Fibroblast of lung (primary cell): ENCODE measurements at regions not wholly inside any gene's neighbourhood (a gene's known extent, or its start where the extent isn't known, plus 50 kb on each side); places are given as distances from the start of the nearest gene placed in this dataset.

Source experiments
- DNase-seq, 2 donors: peaks; one replicate each; pipeline versions ENCODE4 v3.0.0 to v3.0.0-alpha.2; 2010; ENCODE audit warnings: low read depth in 2 of 2
- H2AFZ ChIP-seq: 2 replicates; pipeline ENCODE4 v1.5.1; 2012; ENCODE audit warnings: low read length, control low read depth, inconsistent platforms
- H3K27ac ChIP-seq: 2 replicates; pipeline ENCODE4 v1.5.1; 2011; ENCODE audit warnings: low read length, control low read depth; ENCODE audit not compliant: insufficient read depth
- H3K27me3 ChIP-seq: 2 replicates; pipeline ENCODE4 v1.5.1; 2011; ENCODE audit warnings: mild to moderate bottlenecking, low read length; ENCODE audit not compliant: control insufficient read depth, insufficient read depth
- H3K36me3 ChIP-seq: 2 replicates; pipeline ENCODE4 v1.5.1; 2011; ENCODE audit warnings: low read length; ENCODE audit not compliant: control insufficient read depth, insufficient read depth
- H3K4me1 ChIP-seq: 2 replicates; pipeline ENCODE4 v1.5.1; 2011; ENCODE audit warnings: low read length; ENCODE audit not compliant: control insufficient read depth, insufficient read depth; ENCODE audit errors: extremely low read depth
- H3K4me2 ChIP-seq: 2 replicates; pipeline ENCODE4 v1.5.1; 2011; ENCODE audit warnings: low read length, control low read depth; ENCODE audit not compliant: insufficient read depth; ENCODE audit errors: extremely low read depth
- H3K4me3 ChIP-seq, 4 experiments: fragments of 200-600 bp in 1 of 4; sonication (generic) in 1 of 4; replicated peaks in 1 of 4; 2 replicates each; pipeline ENCODE4 v1.5.1; 2011 to 2016; ENCODE audit warnings: low read length in 4 of 4, low read depth in 3 of 4, mild to moderate bottlenecking in 3 of 4, control low read depth in 2 of 4, inconsistent platforms in 1 of 4, mixed read lengths in 1 of 4; ENCODE audit not compliant: insufficient read depth in 1 of 4; ENCODE audit errors: control extremely low read depth in 1 of 4
- H3K79me2 ChIP-seq: 2 replicates; pipeline ENCODE4 v1.5.1; 2012; ENCODE audit warnings: mild to moderate bottlenecking, low read length, inconsistent platforms; ENCODE audit not compliant: control insufficient read depth, insufficient read depth
- H3K9ac ChIP-seq: 2 replicates; pipeline ENCODE4 v1.5.1; 2011; ENCODE audit warnings: mild to moderate bottlenecking, low read length, control low read depth; ENCODE audit not compliant: insufficient read depth
- H3K9me3 ChIP-seq: 2 replicates; pipeline ENCODE4 v1.5.1; 2012; ENCODE audit warnings: low read depth, low read length; ENCODE audit not compliant: control insufficient read depth, insufficient read depth
- H4K20me1 ChIP-seq: 2 replicates; pipeline ENCODE4 v1.5.1; 2011; ENCODE audit warnings: low read length; ENCODE audit not compliant: control insufficient read depth, insufficient read depth; ENCODE audit errors: extremely low read depth
- CTCF ChIP-seq, 2 donors: IDR thresholded peaks in 1 of 2; conservative IDR thresholded peaks in 1 of 2; 1 replicate in 1 of 2; 2 replicates in 1 of 2; pipeline ENCODE4 v1.5.1; 2011 to 2012; ENCODE audit warnings: low read length in 2 of 2, control low read depth in 1 of 2, inconsistent platforms in 1 of 2, low read depth in 1 of 2, mild to moderate bottlenecking in 1 of 2
- EZH2 ChIP-seq: IDR thresholded peaks from 2 replicates; pipeline ENCODE4 v1.5.1; 2012; ENCODE audit warnings: low read length, control low read depth, mild to moderate bottlenecking; ENCODE audit errors: missing control alignments

- no peak for DNase-seq
- Histone ChIP-seq H3K9ac (no peak overlapping the region), H3K4me2 (no peak overlapping the region), H2AFZ (no peak overlapping the region), H3K4me3 (no peak overlapping the region), H3K36me3 (no peaks in the 10 kb centered on the region), H3K79me2 (no peaks in the 10 kb centered on the region), H3K27me3 (no peaks in the 10 kb centered on the region), H4K20me1 (no peaks in the 10 kb centered on the region), H3K9me3 (no peaks in the 10 kb centered on the region), H3K27ac (no peak overlapping the region), H3K4me1 (no peaks in the 10 kb centered on the region)
- TF ChIP-seq CTCF (conservative IDR thresholded peaks at IDR 0.05 in 1 of 2, IDR thresholded peaks at IDR 0.05 in 1 of 2; ENCODE audit: low read depth in 1 of 2, low read length in 2 of 2) (no peak), EZH2 (no peak)
Measured at GRCh38 chr2:19300961-19301360, 57.5 kb downstream of the OSR1 start.

GRCh38 chr2:19299522-19299921, 58.9 kb downstream of the OSR1 start:
- Histone ChIP-seq H2AFZ (no peak overlapping the region), H3K4me2 (no peak overlapping the region), H3K9ac (no peak overlapping the region), H3K9me3 (no peaks in the 10 kb centered on the region), H3K27ac (no peak overlapping the region), H3K4me3 (no peak overlapping the region), H3K79me2 (no peaks in the 10 kb centered on the region), H4K20me1 (no peaks in the 10 kb centered on the region), H3K36me3 (no peaks in the 10 kb centered on the region), H3K4me1 (no peaks in the 10 kb centered on the region), H3K27me3 (no peaks in the 10 kb centered on the region)
- peak; percentile 18 to 49 for DNase-seq
- no peak for TF ChIP-seq EZH2
- TF ChIP-seq CTCF (conservative IDR thresholded peaks at IDR 0.05 in 1 of 2, IDR thresholded peaks at IDR 0.05 in 1 of 2; ENCODE audit: low read depth in 1 of 2, low read length in 2 of 2) = peak in 1 of 2 donors; percentile 6

GRCh38 chr2:19299032-19299431, 59.4 kb downstream of the OSR1 start:
- H3K27ac ChIP-seq = no peak overlapping the region
- no peaks in the 10 kb centered on the region for H3K27me3 ChIP-seq
- no peak overlapping the region for H3K9ac ChIP-seq
- H3K79me2 ChIP-seq = no peaks in the 10 kb centered on the region
- no peaks in the 10 kb centered on the region for H3K4me1 ChIP-seq
- no peaks in the 10 kb centered on the region for H4K20me1 ChIP-seq
- TF ChIP-seq CTCF (conservative IDR thresholded peaks at IDR 0.05 in 1 of 2, IDR thresholded peaks at IDR 0.05 in 1 of 2; ENCODE audit: low read depth in 1 of 2, low read length in 2 of 2) = no peak
- no peak for TF ChIP-seq EZH2
- no peak overlapping the region for H2AFZ ChIP-seq
- no peak overlapping the region for H3K4me3 ChIP-seq
- H3K9me3 ChIP-seq = no peaks in the 10 kb centered on the region
- DNase-seq = peak; percentile 16 to 85
- no peaks in the 10 kb centered on the region for H3K36me3 ChIP-seq
- no peak overlapping the region for H3K4me2 ChIP-seq
